ENCODE measurements at regions not wholly inside any gene's neighbourhood (a gene's known extent, or its start where the extent isn't known, plus 50 kb on each side); places are given as distances from the start of the nearest gene placed in this dataset.

- TF ChIP-seq POLR2A (IDR thresholded peaks at IDR 0.05; ENCODE audit: low read depth, low read length): no peak
- TF ChIP-seq POLR2AphosphoS5 (IDR thresholded peaks at IDR 0.05; ENCODE audit: low read depth, low read length): no peak
Observed at GRCh38 chr13:89856512-89856911, 1491.0 kb upstream of the MIR17HG start.

Measured in GM12892 (cell line).